ENCODE measurements at regions not wholly inside any gene's neighbourhood (a gene's known extent, or its start where the extent isn't known, plus 50 kb on each side); places are given as distances from the start of the nearest gene placed in this dataset.

DNA sequence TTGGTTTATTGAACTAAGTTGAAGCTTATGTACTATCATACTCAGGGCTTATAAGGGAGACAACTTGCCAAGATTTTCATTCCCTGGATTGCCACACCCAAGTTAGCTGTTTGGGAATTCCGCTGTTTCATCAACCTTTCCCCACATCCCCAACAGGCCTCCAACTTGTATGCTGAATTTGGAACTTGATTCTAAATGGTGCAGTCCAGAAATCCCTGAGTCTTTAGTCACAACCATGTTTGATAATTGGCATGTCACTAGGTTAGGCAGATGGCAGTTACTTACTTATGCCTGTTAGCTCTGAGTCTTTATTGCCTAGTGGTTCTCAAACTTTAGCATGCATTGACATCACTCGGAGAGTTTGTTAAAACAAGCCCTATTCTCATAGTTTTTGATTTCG, 135.4 kb upstream of the PRPS1L1 start:
- H2AFZ ChIP-seq (ENCODE audit: control insufficient read depth, low read depth, low read length): no peak overlapping the region
- H3K4me3 ChIP-seq: no peak overlapping the region
- TF ChIP-seq RELA (IDR thresholded peaks at IDR 0.05; ENCODE audit: borderline replicate concordance, partially characterized antibody) (no peak), HDAC6 (IDR thresholded peaks at IDR 0.05; ENCODE audit: unreplicated experiment) (no peak), ZNF622 (IDR thresholded peaks at IDR 0.05) (no peak), BACH1 (IDR thresholded peaks at IDR 0.05; ENCODE audit: borderline replicate concordance) (no peak), TCF7 (IDR thresholded peaks at IDR 0.05; ENCODE audit: borderline replicate concordance) (no peak), SREBF1 (IDR thresholded peaks at IDR 0.05; ENCODE audit: low read length) (no peak), IKZF1 (conservative IDR thresholded peaks at IDR 0.05) (no peak), TCF3 (IDR thresholded peaks at IDR 0.05; ENCODE audit: borderline replicate concordance, insufficient read depth, low read depth, low read length) (no peak), BHLHE40 (IDR thresholded peaks at IDR 0.05; ENCODE audit: borderline replicate concordance in 1 of 2, low read depth in 2 of 2, low read length in 1 of 2) (no peak), KAT2A (conservative IDR thresholded peaks at IDR 0.05; ENCODE audit: control insufficient read depth, low read depth, low read length) (no peak), NFXL1 (IDR thresholded peaks at IDR 0.05; ENCODE audit: borderline replicate concordance) (no peak), MYC (IDR thresholded peaks at IDR 0.05; ENCODE audit: insufficient read depth, insufficient read length, insufficient replicate concordance, low read length, severe bottlenecking) (no peak), CTCF (IDR thresholded peaks at IDR 0.05 in 2 of 3, conservative IDR thresholded peaks at IDR 0.05 in 1 of 3; ENCODE audit: control insufficient read depth in 2 of 3, extremely low read depth in 1 of 3, insufficient read depth in 1 of 3, low read depth in 3 of 3, low read length in 3 of 3) (no peak), CHD4 (IDR thresholded peaks at IDR 0.05) (no peak), RUNX3 (IDR thresholded peaks at IDR 0.05; ENCODE audit: low read length) (no peak), RFX5 (IDR thresholded peaks at IDR 0.05; ENCODE audit: low read depth, low read length) (no peak)
- TF ChIP-seq, protein P1, sequence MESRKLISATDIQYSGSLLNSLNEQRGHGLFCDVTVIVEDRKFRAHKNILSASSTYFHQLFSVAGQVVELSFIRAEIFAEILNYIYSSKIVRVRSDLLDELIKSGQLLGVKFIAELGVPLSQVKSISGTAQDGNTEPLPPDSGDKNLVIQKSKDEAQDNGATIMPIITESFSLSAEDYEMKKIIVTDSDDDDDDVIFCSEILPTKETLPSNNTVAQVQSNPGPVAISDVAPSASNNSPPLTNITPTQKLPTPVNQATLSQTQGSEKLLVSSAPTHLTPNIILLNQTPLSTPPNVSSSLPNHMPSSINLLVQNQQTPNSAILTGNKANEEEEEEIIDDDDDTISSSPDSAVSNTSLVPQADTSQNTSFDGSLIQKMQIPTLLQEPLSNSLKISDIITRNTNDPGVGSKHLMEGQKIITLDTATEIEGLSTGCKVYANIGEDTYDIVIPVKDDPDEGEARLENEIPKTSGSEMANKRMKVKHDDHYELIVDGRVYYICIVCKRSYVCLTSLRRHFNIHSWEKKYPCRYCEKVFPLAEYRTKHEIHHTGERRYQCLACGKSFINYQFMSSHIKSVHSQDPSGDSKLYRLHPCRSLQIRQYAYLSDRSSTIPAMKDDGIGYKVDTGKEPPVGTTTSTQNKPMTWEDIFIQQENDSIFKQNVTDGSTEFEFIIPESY (IDR thresholded peaks at IDR 0.05): no peak
- H3K9me3 ChIP-seq (replicated peaks; ENCODE audit: control insufficient read depth, insufficient read depth, low read length): no peaks in the 10 kb centered on the region
- ChIA-PET RAD21 (ENCODE audit: unreplicated experiment) (no interaction called here), SMC1A (ENCODE audit: uncharacterized antibody, unreplicated experiment) (no interaction called here), CTCF (interaction anchor here (1.1 kb wide), 1 partner anchor 11 kb away, joined by 5 read pairs; no protein-coding TSS in a partner anchor), POLR2A (no interaction called here)
- H4K20me1 ChIP-seq (ENCODE audit: control insufficient read depth, insufficient read depth): no peaks in the 10 kb centered on the region
- 0 out of 4 replicates have a peak, but pooled peaks cover 0 to 2% of the 10 kb centered on the region in 2 experiments for H3K27me3 ChIP-seq (replicated peaks in 1 of 2; ENCODE audit: control insufficient read depth in 2 of 2, insufficient read depth in 2 of 2, low read length in 1 of 2)
- intact Hi-C loops (cut with micrococcal nuclease; ENCODE audit: unreplicated experiment) (no loop called here), in situ Hi-C loops (cut with MboI) (no loop called here)
- H3K36me3 ChIP-seq (ENCODE audit: control insufficient read depth in 2 of 2, insufficient read depth in 2 of 2, low read length in 1 of 2): no peaks in the 10 kb centered on the region
- FAIRE-seq (no peak), DNase-seq (ENCODE audit: low read depth, low spot score) (no peak), ATAC-seq (no peak)
- H3K4me1 ChIP-seq (ENCODE audit: control insufficient read depth, insufficient read depth, low read length): no peaks in the 10 kb centered on the region
- no peak overlapping the region for H3K9ac ChIP-seq (ENCODE audit: control insufficient read depth, insufficient read depth, low read length)
- no TSS peak for BruUV-seq (replicated peaks)
- H3K27ac ChIP-seq (ENCODE audit: control insufficient read depth, insufficient read depth): no peak overlapping the region
- H3K4me2 ChIP-seq (ENCODE audit: control insufficient read depth, insufficient read depth): no peak overlapping the region
- 39% methylated on average over 3 of the region's 3 CpGs for WGBS (ENCODE audit: insufficient coverage, insufficient replicate concordance, low lambda C conversion rate, missing lambda C conversion rate)
- no peaks in the 10 kb centered on the region for H3K79me2 ChIP-seq (ENCODE audit: control insufficient read depth, insufficient read depth, low read length)
